ENCODE measurements at regions not wholly inside any gene's neighbourhood (a gene's known extent, or its start where the extent isn't known, plus 50 kb on each side); places are given as distances from the start of the nearest gene placed in this dataset.

DNA sequence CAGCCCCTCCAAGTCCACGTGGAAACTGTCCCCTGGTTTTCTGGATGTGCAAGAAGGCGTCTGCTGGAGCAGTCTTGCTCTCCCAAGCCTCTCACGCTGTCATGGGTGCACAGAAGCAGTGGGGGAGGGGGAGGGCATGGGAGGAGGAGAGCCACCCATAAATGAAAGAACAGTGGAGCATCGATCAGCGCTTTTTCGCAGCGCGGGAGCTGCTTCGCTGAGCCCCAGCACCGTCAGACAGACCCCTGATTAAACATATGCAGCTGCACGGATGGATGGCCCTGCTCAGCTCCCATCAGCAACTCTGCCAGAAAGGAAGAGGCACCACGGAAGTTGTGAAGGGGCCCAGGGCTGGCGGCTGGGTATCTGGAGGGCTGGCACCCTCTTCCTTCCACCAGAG, 264.9 kb downstream of the UQCRFS1 start:
- TF ChIP-seq, protein P1, sequence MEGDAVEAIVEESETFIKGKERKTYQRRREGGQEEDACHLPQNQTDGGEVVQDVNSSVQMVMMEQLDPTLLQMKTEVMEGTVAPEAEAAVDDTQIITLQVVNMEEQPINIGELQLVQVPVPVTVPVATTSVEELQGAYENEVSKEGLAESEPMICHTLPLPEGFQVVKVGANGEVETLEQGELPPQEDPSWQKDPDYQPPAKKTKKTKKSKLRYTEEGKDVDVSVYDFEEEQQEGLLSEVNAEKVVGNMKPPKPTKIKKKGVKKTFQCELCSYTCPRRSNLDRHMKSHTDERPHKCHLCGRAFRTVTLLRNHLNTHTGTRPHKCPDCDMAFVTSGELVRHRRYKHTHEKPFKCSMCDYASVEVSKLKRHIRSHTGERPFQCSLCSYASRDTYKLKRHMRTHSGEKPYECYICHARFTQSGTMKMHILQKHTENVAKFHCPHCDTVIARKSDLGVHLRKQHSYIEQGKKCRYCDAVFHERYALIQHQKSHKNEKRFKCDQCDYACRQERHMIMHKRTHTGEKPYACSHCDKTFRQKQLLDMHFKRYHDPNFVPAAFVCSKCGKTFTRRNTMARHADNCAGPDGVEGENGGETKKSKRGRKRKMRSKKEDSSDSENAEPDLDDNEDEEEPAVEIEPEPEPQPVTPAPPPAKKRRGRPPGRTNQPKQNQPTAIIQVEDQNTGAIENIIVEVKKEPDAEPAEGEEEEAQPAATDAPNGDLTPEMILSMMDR (IDR thresholded peaks at IDR 0.05) = no peak
- no peak for TF ChIP-seq POLR2A (IDR thresholded peaks at IDR 0.05)
